22Rv1 (cell line): ENCODE measurements at regions not wholly inside any gene's neighbourhood (a gene's known extent, or its start where the extent isn't known, plus 50 kb on each side); places are given as distances from the start of the nearest gene placed in this dataset.

ENCODE experiments used
- CTCF ChIP-seq: fragments of 450-650 bp; IDR thresholded peaks from 2 replicates; pipeline ENCODE4 v1.5.1; 2017; ENCODE audit warnings: mild to moderate bottlenecking
- ZFX ChIP-seq: fragments of 450-650 bp; IDR thresholded peaks from 2 replicates; pipeline ENCODE4 v1.6.1; 2017; ENCODE audit warnings: antibody characterized with exemption, borderline replicate concordance

- TF ChIP-seq CTCF (no peak), ZFX (no peak)
Observed at GRCh38 chr14:71711619-71712018, 220.6 kb upstream of the RGS6 start.
